K562 (cell line): ENCODE measurements at regions not wholly inside any gene's neighbourhood (a gene's known extent, or its start where the extent isn't known, plus 50 kb on each side); places are given as distances from the start of the nearest gene placed in this dataset.

Source experiments
- DIDO1 ChIP-seq: fragments of 450-650 bp; IDR thresholded peaks from 2 replicates; pipeline ENCODE4 v1.6.1; 2016; ENCODE audit warnings: low read depth, missing biosample characterization, missing genetic modification characterization
- EP300 ChIP-seq: IDR thresholded peaks from 2 replicates; pipeline ENCODE4 v1.6.1; 2012; ENCODE audit warnings: low read length, improper control_type of control experiment
- KDM1A ChIP-seq, 2 experiments: fragments of 450-650 bp; IDR thresholded peaks; 2 replicates each; pipeline ENCODE4 v1.6.1; 2016; ENCODE audit warnings: mild to moderate bottlenecking in 2 of 2
- TF ChIP-seq, protein P1 (sequence below), 2 experiments: fragments of 250-450 bp in 1 of 2; fragments of 450-650 bp in 1 of 2; sonication (Bioruptor Pico) in 1 of 2; IDR thresholded peaks; 2 replicates each; pipeline versions ENCODE4 v1.6.1 to v1.8.0; 2016 to 2021; ENCODE audit warnings: mild to moderate bottlenecking in 2 of 2, moderate library complexity in 2 of 2, missing compliant biosample characterization in 1 of 2, missing genetic modification characterization in 1 of 2
- TF ChIP-seq, protein P2 (sequence below): sonication (generic); formaldehyde crosslinking; IDR thresholded peaks from 2 replicates; pipeline ENCODE4 v1.8.1; 2022; ENCODE audit warnings: missing genetic modification reagents

DNA sequence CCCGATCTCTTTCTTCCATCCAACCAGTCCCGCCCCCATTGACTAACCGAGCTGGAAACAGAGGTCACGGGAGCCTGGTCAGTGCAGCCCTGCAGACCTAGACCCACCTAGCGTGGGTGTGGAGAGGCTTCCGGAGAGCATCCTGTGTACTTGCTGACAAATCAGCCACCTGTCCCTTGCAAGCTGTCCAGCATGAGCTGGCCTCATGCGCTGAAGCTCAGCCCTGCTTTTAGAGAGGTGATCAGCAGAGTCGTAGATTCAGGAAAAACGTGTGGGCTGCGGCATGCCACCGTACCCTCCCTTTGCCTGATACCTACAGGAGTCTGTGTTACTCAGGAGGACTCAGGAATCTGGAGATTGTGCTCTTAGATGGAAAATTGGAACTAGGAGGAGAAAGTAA is 80.3 kb upstream of the UQCRFS1 start:
- TF ChIP-seq EP300 (no peak), DIDO1 (tag) (no peak), KDM1A (IDR thresholded peaks at IDR 0.05) (no peak)
- TF ChIP-seq, protein P1, sequence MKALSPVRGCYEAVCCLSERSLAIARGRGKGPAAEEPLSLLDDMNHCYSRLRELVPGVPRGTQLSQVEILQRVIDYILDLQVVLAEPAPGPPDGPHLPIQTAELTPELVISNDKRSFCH (CRISPR knock-in tag; IDR thresholded peaks at IDR 0.05), result no peak
- TF ChIP-seq, protein P1 (tag; IDR thresholded peaks at IDR 0.05), result no peak
- TF ChIP-seq, protein P2, sequence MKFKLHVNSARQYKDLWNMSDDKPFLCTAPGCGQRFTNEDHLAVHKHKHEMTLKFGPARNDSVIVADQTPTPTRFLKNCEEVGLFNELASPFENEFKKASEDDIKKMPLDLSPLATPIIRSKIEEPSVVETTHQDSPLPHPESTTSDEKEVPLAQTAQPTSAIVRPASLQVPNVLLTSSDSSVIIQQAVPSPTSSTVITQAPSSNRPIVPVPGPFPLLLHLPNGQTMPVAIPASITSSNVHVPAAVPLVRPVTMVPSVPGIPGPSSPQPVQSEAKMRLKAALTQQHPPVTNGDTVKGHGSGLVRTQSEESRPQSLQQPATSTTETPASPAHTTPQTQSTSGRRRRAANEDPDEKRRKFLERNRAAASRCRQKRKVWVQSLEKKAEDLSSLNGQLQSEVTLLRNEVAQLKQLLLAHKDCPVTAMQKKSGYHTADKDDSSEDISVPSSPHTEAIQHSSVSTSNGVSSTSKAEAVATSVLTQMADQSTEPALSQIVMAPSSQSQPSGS, result no peak
